Gastroesophageal sphincter (tissue), 4 donors: ENCODE measurements at regions not wholly inside any gene's neighbourhood (a gene's known extent, or its start where the extent isn't known, plus 50 kb on each side); places are given as distances from the start of the nearest gene placed in this dataset.

Experiments used
- ATAC-seq: fragments of 150-250 bp; one replicate; pipeline ENCODE4 v1.9.1; 2016; ENCODE audit warnings: mild to moderate bottlenecking, moderate library complexity
- H3K27ac ChIP-seq, 4 donors: fragments of 200-600 bp; sonication (generic) in 3 of 4; 1 replicate in 3 of 4; 2 replicates in 1 of 4; pipeline ENCODE4 v1.5.1; 2016 to 2019
- H3K27me3 ChIP-seq: fragments of 200-600 bp; sonication (generic); one replicate; pipeline ENCODE4 v1.5.1; 2019
- H3K36me3 ChIP-seq, 2 donors: fragments of 200-600 bp; sonication (generic); one replicate each; pipeline ENCODE4 v1.5.1; 2019; ENCODE audit warnings: control low read depth in 1 of 2
- H3K4me1 ChIP-seq, 3 donors: fragments of 200-600 bp; sonication (generic); 1 replicate in 2 of 3; 2 replicates in 1 of 3; pipeline ENCODE4 v1.5.1; 2016 to 2019; ENCODE audit warnings: control low read depth in 2 of 3
- H3K4me3 ChIP-seq, 2 donors: fragments of 200-600 bp; sonication (generic); one replicate each; pipeline ENCODE4 v1.5.1; 2019; ENCODE audit warnings: mild to moderate bottlenecking in 1 of 2, moderate library complexity in 1 of 2
- H3K9me3 ChIP-seq, 3 donors: fragments of 200-600 bp; sonication (generic); one replicate each; pipeline ENCODE4 v1.5.1; 2017 to 2019; ENCODE audit warnings: control low read depth in 2 of 3
- CTCF ChIP-seq, 4 experiments: fragments of 200-600 bp in 2 of 4; fragments of 450-650 bp in 2 of 4; sonication (generic) in 1 of 4; IDR thresholded peaks; one replicate each; pipeline ENCODE4 v1.5.1; 2017 to 2019; ENCODE audit warnings: antibody characterized with exemption in 4 of 4, mild to moderate bottlenecking in 2 of 4, moderate library complexity in 2 of 4
- EP300 ChIP-seq: sonication (generic); formaldehyde crosslinking; IDR thresholded peaks from one replicate; pipeline ENCODE4 v1.6.1; 2017; ENCODE audit warnings: antibody characterized with exemption, mild to moderate bottlenecking
- POLR2A ChIP-seq, 2 donors: fragments of 450-650 bp; IDR thresholded peaks; one replicate each; pipeline ENCODE4 v1.6.1; 2017; ENCODE audit warnings: antibody characterized with exemption in 2 of 2, mild to moderate bottlenecking in 2 of 2, moderate library complexity in 1 of 2
- POLR2AphosphoS5 ChIP-seq: sonication (generic); formaldehyde crosslinking; IDR thresholded peaks from one replicate; pipeline ENCODE4 v1.6.1; 2017; ENCODE audit warnings: antibody characterized with exemption
- WGBS, 2 donors: methylation state at CpG; one replicate each; pipeline ENCODE4 v1.1.5; 2018; ENCODE audit warnings: low coverage in 1 of 2; 5-methylcytosine and 5-hydroxymethylcytosine counted together

- Histone ChIP-seq H3K4me1 (no peaks in the 10 kb centered on the region), H3K4me3 (no peak overlapping the region), H3K9me3 (no peaks in the 10 kb centered on the region), H3K27ac (no peak overlapping the region), H3K27me3 (no peaks in the 10 kb centered on the region), H3K36me3 (no peaks in the 10 kb centered on the region)
- ATAC-seq, result no peak
- WGBS, 2 donors, result 17 to 50% methylated on average over 1 of the region's 1 CpG
- no peak for TF ChIP-seq POLR2AphosphoS5
- TF ChIP-seq CTCF (IDR thresholded peaks at IDR 0.05), result no peak
- no peak for TF ChIP-seq EP300
- no peak for TF ChIP-seq POLR2A (IDR thresholded peaks at IDR 0.05)
These were observed 149.1 kb upstream of the ARHGEF9 start for GRCh38 chrX:63934160-63934559.

- H3K27me3 ChIP-seq, result no peaks in the 10 kb centered on the region
- no peak overlapping the region for H3K27ac ChIP-seq
- H3K4me3 ChIP-seq, result no peak overlapping the region
- no peaks in the 10 kb centered on the region for H3K36me3 ChIP-seq
- WGBS, 2 donors, result no CpG with 5 or more reads among the region's 10 CpGs
- H3K4me1 ChIP-seq, result no peaks in the 10 kb centered on the region
- no peak for ATAC-seq
- no peaks in the 10 kb centered on the region for H3K9me3 ChIP-seq
- TF ChIP-seq EP300 (no peak), POLR2A (IDR thresholded peaks at IDR 0.05) (no peak), CTCF (IDR thresholded peaks at IDR 0.05) (no peak), POLR2AphosphoS5 (no peak)
These were observed 147.9 kb upstream of the ARHGEF9 start for GRCh38 chrX:63932907-63933306.

DNA sequence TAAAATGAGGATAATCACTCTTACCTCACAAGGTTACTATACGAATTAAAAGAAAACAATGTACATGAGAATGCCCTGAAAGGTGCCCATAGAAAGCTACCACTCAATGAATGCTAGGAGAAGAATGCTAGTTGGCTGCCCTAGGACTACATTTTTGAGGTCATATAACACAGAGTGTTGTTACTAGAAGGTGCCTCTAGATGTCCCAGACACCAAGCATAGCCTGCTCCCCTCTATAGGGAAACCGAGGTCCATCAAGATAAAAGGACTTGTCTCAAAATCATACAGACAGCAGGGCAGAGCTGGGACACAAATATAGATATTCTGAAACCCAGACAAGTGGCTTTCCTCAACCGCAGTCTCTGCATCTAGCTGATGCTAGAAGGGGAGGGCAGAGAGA is 147.0 kb upstream of the ARHGEF9 start:
- no peaks in the 10 kb centered on the region for H3K4me1 ChIP-seq
- 69 to 71% methylated on average over 3 of the region's 3 CpGs for WGBS, 2 donors
- TF ChIP-seq CTCF (IDR thresholded peaks at IDR 0.05), result no peak
- no peak for TF ChIP-seq POLR2A (IDR thresholded peaks at IDR 0.05)
- no peak for TF ChIP-seq EP300
- TF ChIP-seq POLR2AphosphoS5, result no peak

GRCh38 chrX:63930140-63930539 is 145.1 kb upstream of the ARHGEF9 start:
- ATAC-seq, result no peak
- no peak overlapping the region for H3K27ac ChIP-seq

More for the DNA sequence above, 147.0 kb upstream of the ARHGEF9 start:
- Histone ChIP-seq H3K27me3 (no peaks in the 10 kb centered on the region), H3K36me3 (no peaks in the 10 kb centered on the region), H3K27ac (no peak overlapping the region), H3K4me3 (no peak overlapping the region), H3K9me3 (no peaks in the 10 kb centered on the region)
- ATAC-seq, result no peak

GRCh38 chrX:63929608-63930007 is 144.6 kb upstream of the ARHGEF9 start:
- H3K4me3 ChIP-seq, result no peak overlapping the region
- no peak for TF ChIP-seq CTCF (IDR thresholded peaks at IDR 0.05)
- no peak for TF ChIP-seq EP300
- TF ChIP-seq POLR2A (IDR thresholded peaks at IDR 0.05), result no peak
- no peak for TF ChIP-seq POLR2AphosphoS5
- no peaks in the 10 kb centered on the region for H3K9me3 ChIP-seq
- no peaks in the 10 kb centered on the region for H3K27me3 ChIP-seq
- 70 to 74% methylated on average over 2 to 4 of the region's 4 CpGs for WGBS, 2 donors
- H3K36me3 ChIP-seq, result no peaks in the 10 kb centered on the region
- ATAC-seq, result no peak
- H3K4me1 ChIP-seq, result no peaks in the 10 kb centered on the region
- no peak overlapping the region for H3K27ac ChIP-seq

More at GRCh38 chrX:63930140-63930539, 145.1 kb upstream of the ARHGEF9 start:
- no peaks in the 10 kb centered on the region for H3K36me3 ChIP-seq
- H3K4me1 ChIP-seq, result no peaks in the 10 kb centered on the region
- TF ChIP-seq POLR2A (IDR thresholded peaks at IDR 0.05) (no peak), CTCF (IDR thresholded peaks at IDR 0.05) (peak in 1 of 4 experiments; percentile 30)
- no peaks in the 10 kb centered on the region for H3K27me3 ChIP-seq
- 30 to 38% methylated on average over 3 to 4 of the region's 4 CpGs for WGBS, 2 donors
- H3K9me3 ChIP-seq, result no peaks in the 10 kb centered on the region
- H3K4me3 ChIP-seq, result no peak overlapping the region
